HUES48 (cell line): ENCODE measurements at regions not wholly inside any gene's neighbourhood (a gene's known extent, or its start where the extent isn't known, plus 50 kb on each side); places are given as distances from the start of the nearest gene placed in this dataset.

Experiments
- H3K27ac ChIP-seq: one replicate; pipeline ENCODE4 v1.7.0; 2013; ENCODE audit warnings: low read depth, low read length, inconsistent platforms
- H3K27me3 ChIP-seq: 2 replicates; pipeline ENCODE4 v1.6.1; 2013; ENCODE audit warnings: mild to moderate bottlenecking, low read length; ENCODE audit not compliant: control insufficient read depth, insufficient read depth
- H3K36me3 ChIP-seq: 2 replicates; pipeline ENCODE4 v1.6.1; 2013; ENCODE audit warnings: low read length; ENCODE audit not compliant: control insufficient read depth, insufficient read depth
- H3K4me1 ChIP-seq: 2 replicates; pipeline ENCODE4 v1.6.1; 2013; ENCODE audit warnings: mild to moderate bottlenecking, low read length; ENCODE audit not compliant: control insufficient read depth, insufficient read depth
- H3K4me3 ChIP-seq: 2 replicates; pipeline ENCODE4 v1.5.1; 2013; ENCODE audit warnings: mild to moderate bottlenecking, low read depth, low read length
- H3K9ac ChIP-seq: 2 replicates; pipeline ENCODE4 v1.6.1; 2013; ENCODE audit warnings: mild to moderate bottlenecking, low read depth, low read length, moderate library complexity
- H3K9me3 ChIP-seq: 2 replicates; pipeline ENCODE4 v1.6.1; 2013; ENCODE audit warnings: low read length; ENCODE audit not compliant: control insufficient read depth, insufficient read depth

GRCh38 chr12:125755512-125755911 lies 690.3 kb downstream of the AACS start:
- no peak overlapping the region for H3K4me3 ChIP-seq
- H3K4me1 ChIP-seq, result no peaks in the 10 kb centered on the region
- H3K27ac ChIP-seq, result no peak overlapping the region

GRCh38 chr12:125766091-125766490 lies 700.9 kb downstream of the AACS start:
- Histone ChIP-seq H3K9me3 (no peaks in the 10 kb centered on the region), H3K27ac (no peak overlapping the region), H3K4me3 (no peak overlapping the region), H3K9ac (no peak overlapping the region), H3K36me3 (no peaks in the 10 kb centered on the region), H3K4me1 (no peaks in the 10 kb centered on the region), H3K27me3 (no peaks in the 10 kb centered on the region)

More at GRCh38 chr12:125755512-125755911, 690.3 kb downstream of the AACS start:
- Histone ChIP-seq H3K27me3 (no peaks in the 10 kb centered on the region), H3K36me3 (no peaks in the 10 kb centered on the region), H3K9me3 (no peaks in the 10 kb centered on the region; the same call in 1 of the 2 replicates), H3K9ac (no peak overlapping the region)

DNA sequence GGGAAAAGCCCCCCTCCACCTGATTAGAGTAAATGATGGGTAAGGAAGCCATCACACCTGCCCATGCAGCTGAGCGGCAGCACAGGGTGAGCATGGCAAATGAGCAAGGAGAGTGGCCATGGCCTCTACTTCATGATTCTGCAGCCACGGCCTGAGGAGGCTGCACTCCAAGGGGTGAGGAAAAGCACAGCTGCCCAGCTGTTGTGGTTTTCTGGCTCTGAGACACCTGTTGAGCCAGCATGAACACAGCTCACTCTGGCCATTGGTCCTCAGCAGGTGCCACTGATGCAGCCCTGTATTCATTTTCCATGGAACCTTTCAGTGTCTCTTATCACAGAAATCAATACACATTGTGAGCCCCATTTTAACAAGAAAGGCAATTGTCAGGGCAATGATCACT lies 707.2 kb downstream of the AACS start:
- no peak overlapping the region for H3K4me3 ChIP-seq
- no peak overlapping the region for H3K27ac ChIP-seq
- no peaks in the 10 kb centered on the region for H3K36me3 ChIP-seq
- no peaks in the 10 kb centered on the region for H3K9me3 ChIP-seq
- peaks cover 8% of the 10 kb centered on the region for H3K27me3 ChIP-seq
- H3K9ac ChIP-seq, result no peak overlapping the region
- no peaks in the 10 kb centered on the region for H3K4me1 ChIP-seq

- no peaks in the 10 kb centered on the region for H3K4me1 ChIP-seq
- H3K9me3 ChIP-seq, result no peaks in the 10 kb centered on the region
- peaks cover 8% of the 10 kb centered on the region for H3K27me3 ChIP-seq
- H3K9ac ChIP-seq, result no peak overlapping the region
- H3K36me3 ChIP-seq, result no peaks in the 10 kb centered on the region
- no peak overlapping the region for H3K27ac ChIP-seq
- H3K4me3 ChIP-seq, result no peak overlapping the region
These were observed 707.9 kb downstream of the AACS start for GRCh38 chr12:125773033-125773640.

- Histone ChIP-seq H3K9ac (no peak overlapping the region), H3K36me3 (no peaks in the 10 kb centered on the region), H3K9me3 (no peaks in the 10 kb centered on the region), H3K4me1 (0 out of 2 replicates have a peak, but pooled peaks cover 7% of the 10 kb centered on the region), H3K27me3 (peaks cover 8% of the 10 kb centered on the region), H3K27ac (no peak overlapping the region), H3K4me3 (no peak overlapping the region)
These were observed 710.3 kb downstream of the AACS start for GRCh38 chr12:125775507-125775906.

DNA sequence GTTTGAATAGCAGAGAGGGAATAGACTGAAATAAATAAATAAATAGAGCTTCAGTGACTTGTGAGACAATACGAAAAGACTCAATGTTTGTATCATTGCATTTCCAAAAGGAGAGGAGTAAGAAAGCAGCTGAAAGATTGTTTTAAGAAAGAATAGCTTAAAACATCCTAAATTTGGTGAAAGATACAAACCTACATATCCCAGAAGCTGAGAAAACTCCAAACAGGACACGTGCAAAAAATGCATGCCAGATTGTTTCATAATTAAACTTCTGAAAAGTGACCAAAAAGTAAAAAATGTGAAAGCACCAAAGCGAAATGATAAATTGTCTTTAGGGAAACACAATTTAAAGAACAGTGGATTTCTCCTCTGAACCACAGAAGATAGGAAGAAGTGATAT lies 711.0 kb downstream of the AACS start:
- H3K27ac ChIP-seq, result no peak overlapping the region
- 0 out of 2 replicates have a peak, but pooled peaks cover 7% of the 10 kb centered on the region for H3K4me1 ChIP-seq
- no peaks in the 10 kb centered on the region for H3K36me3 ChIP-seq
- peaks cover 8% of the 10 kb centered on the region for H3K27me3 ChIP-seq
- no peak overlapping the region for H3K9ac ChIP-seq
- H3K4me3 ChIP-seq, result no peak overlapping the region
- H3K9me3 ChIP-seq, result no peaks in the 10 kb centered on the region

DNA sequence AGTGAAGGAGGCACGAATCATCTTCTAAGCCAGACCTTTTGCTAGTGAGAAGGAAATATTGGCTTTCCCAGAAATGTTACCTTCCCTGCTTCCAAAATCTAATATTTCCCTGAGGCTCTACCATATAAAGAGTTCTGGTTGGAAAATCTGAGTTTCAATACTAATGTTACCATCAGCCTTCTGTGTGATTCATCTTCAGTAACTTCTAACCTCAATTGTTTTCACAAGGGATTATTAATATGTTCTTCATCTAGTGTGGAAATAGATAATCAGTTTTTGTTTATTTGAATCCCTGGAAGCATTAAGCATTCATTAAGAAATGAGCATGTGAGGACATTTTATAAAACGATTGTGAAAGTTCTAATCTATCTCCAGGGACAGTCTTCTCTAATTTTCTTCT lies 720.9 kb downstream of the AACS start:
- H3K27ac ChIP-seq, result no peak overlapping the region
- no peaks in the 10 kb centered on the region for H3K36me3 ChIP-seq
- no peaks in the 10 kb centered on the region for H3K4me1 ChIP-seq
- H3K9me3 ChIP-seq, result peaks cover 17% of the 10 kb centered on the region; the same call in 1 of the 2 replicates
- no peak overlapping the region for H3K4me3 ChIP-seq
- H3K9ac ChIP-seq, result no peak overlapping the region
- H3K27me3 ChIP-seq, result no peaks in the 10 kb centered on the region

DNA sequence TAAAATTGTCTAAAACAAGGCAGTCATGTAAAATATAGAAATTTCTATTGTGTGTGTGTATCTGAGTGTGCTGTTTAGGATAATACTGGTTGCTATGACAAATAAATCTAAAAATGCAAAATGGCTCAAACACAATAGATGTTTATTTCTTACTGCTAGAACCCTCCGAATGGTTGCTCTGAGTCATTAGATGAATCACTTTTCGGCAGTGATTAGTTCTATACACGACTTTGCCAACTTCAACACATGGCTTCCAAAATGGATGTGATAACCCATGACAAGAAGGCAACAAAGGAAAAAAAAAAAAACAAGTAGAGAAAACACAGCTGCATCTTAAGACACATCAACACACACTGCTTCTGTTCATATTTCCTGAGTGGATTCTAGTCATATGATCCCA lies 729.2 kb downstream of the AACS start:
- no peak overlapping the region for H3K27ac ChIP-seq
- no peak overlapping the region for H3K9ac ChIP-seq

GRCh38 chr12:125797421-125798175 lies 732.4 kb downstream of the AACS start:
- Histone ChIP-seq H3K4me1 (no peaks in the 10 kb centered on the region), H3K4me3 (no peak overlapping the region), H3K27me3 (no peaks in the 10 kb centered on the region), H3K9ac (no peak overlapping the region), H3K27ac (no peak overlapping the region), H3K9me3 (no peaks in the 10 kb centered on the region), H3K36me3 (no peaks in the 10 kb centered on the region)

More for the DNA sequence above, 729.2 kb downstream of the AACS start:
- Histone ChIP-seq H3K27me3 (no peaks in the 10 kb centered on the region), H3K4me1 (no peaks in the 10 kb centered on the region), H3K4me3 (no peak overlapping the region), H3K9me3 (peaks cover 9% of the 10 kb centered on the region; the same call in 1 of the 2 replicates), H3K36me3 (no peaks in the 10 kb centered on the region)

DNA sequence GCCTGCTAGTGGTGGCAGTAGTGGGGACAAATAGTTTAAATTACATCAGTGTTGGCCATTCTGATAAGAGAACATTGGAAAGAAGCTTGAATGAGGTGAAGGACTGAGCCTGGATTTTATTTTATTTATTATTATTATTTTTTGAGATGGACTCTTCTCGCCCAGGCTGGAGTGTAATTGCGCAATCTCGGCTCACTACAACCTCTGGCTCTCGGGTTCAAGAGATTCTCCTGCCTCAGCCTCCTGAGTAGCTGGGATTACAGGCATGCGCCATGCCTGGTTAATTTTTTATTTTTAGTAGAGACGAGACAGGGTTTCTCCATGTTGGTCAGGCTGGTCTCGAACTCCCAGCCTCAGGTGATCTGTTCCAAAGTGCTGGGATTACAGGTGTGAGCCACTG lies 739.4 kb downstream of the AACS start:
- H3K9me3 ChIP-seq, result no peaks in the 10 kb centered on the region
- H3K4me1 ChIP-seq, result no peaks in the 10 kb centered on the region
- no peak overlapping the region for H3K9ac ChIP-seq
- no peak overlapping the region for H3K4me3 ChIP-seq
- H3K27ac ChIP-seq, result no peak overlapping the region
- H3K36me3 ChIP-seq, result no peaks in the 10 kb centered on the region
- no peaks in the 10 kb centered on the region for H3K27me3 ChIP-seq

DNA sequence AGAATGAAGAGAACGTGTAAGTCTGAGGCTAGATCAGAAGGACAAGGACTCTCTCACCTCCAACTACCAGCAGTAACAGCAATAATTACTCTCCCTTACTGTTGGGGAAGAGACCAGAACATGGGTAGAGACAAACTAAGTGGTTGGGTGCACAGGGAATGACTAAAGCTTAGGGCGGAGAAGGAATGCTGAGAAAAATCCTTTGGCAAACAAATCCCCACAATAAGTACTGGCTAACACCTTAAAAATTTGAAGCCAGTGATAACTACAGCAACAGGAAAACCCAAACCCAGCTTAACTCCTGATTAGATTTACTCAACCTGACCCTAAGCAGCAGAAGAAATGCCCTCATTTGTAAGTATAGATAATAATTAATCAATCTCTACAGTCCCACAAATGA lies 759.0 kb downstream of the AACS start:
- H3K4me1 ChIP-seq, result no peaks in the 10 kb centered on the region
- no peak overlapping the region for H3K4me3 ChIP-seq
- H3K36me3 ChIP-seq, result no peaks in the 10 kb centered on the region
- no peaks in the 10 kb centered on the region for H3K27me3 ChIP-seq
- no peak overlapping the region for H3K27ac ChIP-seq
- H3K9me3 ChIP-seq, result peaks cover 9% of the 10 kb centered on the region
- H3K9ac ChIP-seq, result no peak overlapping the region
